ENCODE measurements at regions not wholly inside any gene's neighbourhood (a gene's known extent, or its start where the extent isn't known, plus 50 kb on each side); places are given as distances from the start of the nearest gene placed in this dataset.

- Histone ChIP-seq H3K27ac (ENCODE audit: low read depth in 2 of 2, low read length in 1 of 2) (no peak overlapping the region), H3F3A (replicated peaks; ENCODE audit: insufficient read depth) (no peaks in the 10 kb centered on the region), H2AFZ (ENCODE audit: low read depth) (no peak overlapping the region), H3K4me1 (ENCODE audit: control insufficient read depth in 1 of 2, insufficient read depth in 2 of 2, low read depth in 1 of 2, low read length in 1 of 2) (no peaks in the 10 kb centered on the region), H3K9ac (no peak overlapping the region), H4K20me1 (ENCODE audit: insufficient read depth) (no peaks in the 10 kb centered on the region), H3K9me3 (no peaks in the 10 kb centered on the region), H3K4me3 (ENCODE audit: low read depth in 2 of 2, low read length in 1 of 2) (no peak overlapping the region), H3K79me2 (ENCODE audit: insufficient read depth) (no peaks in the 10 kb centered on the region), H3K36me3 (replicated peaks in 1 of 2; ENCODE audit: control insufficient read depth in 1 of 2, insufficient read depth in 2 of 2, low read length in 1 of 2) (no peaks in the 10 kb centered on the region), H3K27me3 (ENCODE audit: insufficient read depth) (no peaks in the 10 kb centered on the region), H3K9me2 (no peaks in the 10 kb centered on the region), H3K4me2 (no peak overlapping the region)
- ChIA-PET POLR2A (no interaction called here), CTCF (no interaction called here)
- DNase-seq = no peak
- TF ChIP-seq MEF2A (IDR thresholded peaks at IDR 0.05; ENCODE audit: borderline replicate concordance, low read depth) = no peak
- TF ChIP-seq YY1 (IDR thresholded peaks at IDR 0.05; ENCODE audit: low read depth) = no peak
- no peak for TF ChIP-seq ZBTB33 (IDR thresholded peaks at IDR 0.05; ENCODE audit: borderline replicate concordance, low read depth)
- no peak for TF ChIP-seq NFIC (IDR thresholded peaks at IDR 0.05; ENCODE audit: borderline replicate concordance)
- TF ChIP-seq CTCF (IDR thresholded peaks at IDR 0.05) = no peak
- TF ChIP-seq FOSL2 (IDR thresholded peaks at IDR 0.05; ENCODE audit: borderline replicate concordance, low read depth) = no peak
- TF ChIP-seq MAX (IDR thresholded peaks at IDR 0.05; ENCODE audit: low read depth) = no peak
- no peak for TF ChIP-seq RFX5 (IDR thresholded peaks at IDR 0.05; ENCODE audit: low read length)
- no peak for TF ChIP-seq RCOR1 (IDR thresholded peaks at IDR 0.05; ENCODE audit: low read length)
- TF ChIP-seq EZH2phosphoT487 (IDR thresholded peaks at IDR 0.05; ENCODE audit: borderline replicate concordance, low read depth) = no peak
- TF ChIP-seq IRF3 (IDR thresholded peaks at IDR 0.05; ENCODE audit: low read depth, low read length) = no peak
- TF ChIP-seq GATA2 (CRISPR knock-in tag; IDR thresholded peaks at IDR 0.05) = no peak
- TF ChIP-seq GABPA (IDR thresholded peaks at IDR 0.05; ENCODE audit: low read depth) = no peak
- WGBS (ENCODE audit: low lambda C conversion rate) = 33% methylated on average over 4 of the region's 4 CpGs
Measured at GRCh38 chrX:38856670-38857265, 55.5 kb downstream of the MID1IP1 start.
